ENCODE measurements at regions not wholly inside any gene's neighbourhood (a gene's known extent, or its start where the extent isn't known, plus 50 kb on each side); places are given as distances from the start of the nearest gene placed in this dataset.
"Not testable (repeated sequence)": the region's sequence is repeated elsewhere in the genome, so short reads cannot be mapped to it uniquely, and the experiment has no call there.

DNA sequence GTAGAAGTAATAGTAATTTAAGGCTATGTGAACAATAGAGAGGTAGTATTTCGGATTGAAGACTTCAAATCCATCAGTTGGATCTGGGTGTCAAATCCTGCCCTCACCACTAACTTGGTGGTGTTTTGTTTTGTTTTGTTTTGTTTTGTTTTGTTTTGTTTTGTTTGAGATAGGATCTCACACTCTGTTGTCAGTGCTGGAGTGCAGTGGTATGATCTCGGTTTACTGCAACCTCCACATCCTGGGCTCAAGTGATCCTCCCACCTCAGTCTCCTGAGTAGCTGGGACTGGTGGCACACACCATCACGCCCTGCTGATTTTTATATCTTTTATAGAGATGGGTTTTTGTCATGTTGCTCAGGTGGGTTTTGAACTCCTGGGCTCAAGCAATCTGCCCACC lies 129.4 kb upstream of the ZNF217 start:
- no peaks in the 10 kb centered on the region for H3K36me3 Mint-ChIP-seq
- ATAC-seq = no peak
- H3K27ac Mint-ChIP-seq = peak overlapping the region; percentile 71
- H3K4me1 Mint-ChIP-seq = peaks cover 22% of the 10 kb centered on the region
- H3K9me3 Mint-ChIP-seq = no peaks in the 10 kb centered on the region
- H3K27me3 Mint-ChIP-seq = no peaks in the 10 kb centered on the region
- H3K4me3 Mint-ChIP-seq = no peak overlapping the region

DNA sequence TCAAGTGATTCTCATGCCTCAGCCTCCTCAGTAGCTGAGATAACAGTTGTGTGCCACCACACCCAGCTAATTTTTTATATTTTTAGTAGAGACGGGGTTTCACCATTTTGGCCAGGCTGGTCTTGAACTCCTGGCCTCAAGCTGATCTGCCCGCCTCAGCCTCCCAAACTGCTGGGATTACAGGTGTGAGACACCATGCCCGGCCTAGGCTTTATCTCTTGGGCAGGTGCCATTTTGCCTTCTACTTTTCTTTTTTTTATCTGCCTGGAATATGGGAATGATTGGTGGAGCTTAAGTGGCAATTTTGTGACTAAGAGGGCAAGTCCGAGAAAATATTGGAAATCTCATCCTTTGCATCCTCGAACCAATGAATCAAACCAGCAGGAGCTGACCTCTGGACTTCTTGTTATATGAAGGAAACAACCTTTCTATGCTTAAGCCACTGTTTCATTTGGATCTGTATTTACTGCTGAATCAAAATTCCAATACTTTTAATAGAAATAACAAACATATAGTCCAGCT lies 128.9 kb upstream of the ZNF217 start:
- Mint-ChIP-seq H3K36me3 (no peaks in the 10 kb centered on the region), H3K4me1 (peaks cover 18% of the 10 kb centered on the region), H3K4me3 (no peak overlapping the region), H3K27ac (peak overlapping the region; percentile 71), H3K27me3 (no peaks in the 10 kb centered on the region), H3K9me3 (no peaks in the 10 kb centered on the region)
- no peak for ATAC-seq

DNA sequence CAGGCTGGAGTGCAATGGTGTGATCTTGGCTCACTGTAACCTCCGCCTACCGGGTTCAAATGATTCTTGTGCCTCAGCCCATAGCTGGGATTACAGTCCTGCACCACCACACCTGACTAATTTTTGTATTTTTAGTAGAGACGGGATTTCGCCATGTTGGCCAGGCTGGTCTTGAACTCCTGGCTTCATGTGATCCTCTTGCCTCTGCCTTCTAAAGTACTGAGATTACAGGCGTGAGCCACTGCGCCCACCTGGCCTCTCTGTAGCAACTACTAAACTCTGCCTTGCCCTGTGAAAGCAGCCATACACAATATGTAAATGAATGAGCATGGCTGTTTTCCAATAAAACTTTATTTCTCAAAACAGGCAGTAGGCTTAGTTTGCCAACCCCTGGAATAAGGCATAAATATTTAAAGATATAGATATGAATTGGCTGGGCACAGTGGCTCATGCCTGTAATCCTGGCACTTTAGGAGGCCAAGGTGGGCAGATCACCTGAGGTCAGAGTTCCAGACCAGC lies 127.9 kb upstream of the ZNF217 start:
- not testable (repeated sequence) for H3K36me3 Mint-ChIP-seq, H3K9me3 Mint-ChIP-seq, ATAC-seq, H3K4me3 Mint-ChIP-seq, H3K27me3 Mint-ChIP-seq
- peaks cover 20% of the 10 kb centered on the region for H3K4me1 Mint-ChIP-seq
- H3K27ac Mint-ChIP-seq = peak overlapping the region; percentile 90

DNA sequence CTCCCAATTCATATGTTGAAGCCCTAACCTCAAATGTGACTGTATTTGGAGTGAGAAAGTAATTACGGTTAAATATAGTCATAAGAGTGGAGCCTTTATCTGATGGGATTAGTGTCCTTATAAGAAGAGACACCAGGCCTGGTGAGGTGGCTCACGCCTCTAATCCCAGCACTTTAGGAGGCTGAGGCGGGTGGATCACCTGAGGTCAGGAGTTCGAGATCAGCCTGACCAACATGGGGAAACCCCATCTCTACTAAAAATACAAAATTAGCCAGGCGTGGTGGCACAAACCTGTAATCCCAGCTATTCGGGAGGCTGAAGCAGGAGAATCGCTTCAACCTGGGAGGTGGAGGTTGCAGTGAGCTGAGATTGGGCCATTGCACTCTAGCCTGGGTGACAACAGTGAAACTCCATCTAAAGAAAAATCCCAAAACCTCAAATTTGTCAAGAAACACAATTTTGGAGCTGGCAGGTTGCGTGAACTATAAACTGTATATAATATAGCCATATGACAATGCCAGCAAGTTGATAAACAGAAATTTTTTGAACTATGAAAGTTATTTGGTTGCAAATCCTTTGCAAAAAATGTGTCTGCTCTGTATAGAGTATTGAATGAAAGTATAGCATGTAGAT lies 125.6 kb upstream of the ZNF217 start:
- not testable (repeated sequence) for H3K27me3 Mint-ChIP-seq, H3K36me3 Mint-ChIP-seq, H3K4me3 Mint-ChIP-seq, H3K27ac Mint-ChIP-seq, ATAC-seq, H3K9me3 Mint-ChIP-seq
- peaks cover 36% of the 10 kb centered on the region for H3K4me1 Mint-ChIP-seq

DNA sequence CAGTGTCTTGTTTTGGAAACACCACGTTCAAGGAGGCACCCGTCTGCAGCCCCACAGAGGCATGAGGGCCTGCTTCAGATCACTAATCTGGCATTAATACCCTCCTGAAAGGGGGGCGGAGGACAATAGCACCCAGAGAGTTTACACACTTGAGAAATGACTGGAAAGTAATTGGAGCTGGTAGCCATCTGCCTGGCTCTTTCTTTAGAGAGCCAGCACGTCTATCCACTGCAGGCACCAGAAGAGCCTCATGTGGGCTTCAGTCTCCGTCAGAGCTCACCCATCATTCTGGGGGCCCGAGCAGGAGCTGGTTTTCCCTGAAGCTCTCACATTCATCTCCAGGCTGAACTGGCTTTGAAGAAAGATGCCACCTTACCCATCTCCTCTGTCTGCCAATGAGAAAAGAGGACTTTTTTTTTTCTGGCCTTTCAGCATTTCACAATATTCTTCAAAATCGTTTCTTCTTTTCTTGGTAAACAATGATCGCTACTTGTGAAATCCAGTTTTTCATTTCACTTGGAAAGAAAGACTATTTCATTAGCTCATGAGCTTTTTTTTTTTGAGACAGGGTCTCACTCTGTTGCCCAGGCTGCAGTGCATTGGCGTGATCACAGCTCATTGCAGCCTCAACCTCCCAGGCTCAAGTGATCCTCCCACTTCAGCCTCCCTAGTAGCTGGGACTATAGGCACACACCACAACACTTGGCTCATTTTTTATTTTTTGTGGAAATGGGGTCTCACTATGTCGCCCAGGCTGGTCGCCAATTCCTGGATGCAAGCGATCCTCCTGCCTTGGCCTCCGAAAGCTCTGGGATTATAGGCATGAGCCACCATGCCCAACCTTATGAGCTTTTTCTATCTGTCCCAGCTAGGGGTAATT lies 124.7 kb upstream of the ZNF217 start:
- Mint-ChIP-seq H3K4me1 (peaks cover 37% of the 10 kb centered on the region), H3K4me3 (no peak overlapping the region), H3K27ac (peak overlapping the region; percentile 48), H3K36me3 (no peaks in the 10 kb centered on the region), H3K27me3 (no peaks in the 10 kb centered on the region), H3K9me3 (peaks cover 3% of the 10 kb centered on the region)
- ATAC-seq = no peak

DNA sequence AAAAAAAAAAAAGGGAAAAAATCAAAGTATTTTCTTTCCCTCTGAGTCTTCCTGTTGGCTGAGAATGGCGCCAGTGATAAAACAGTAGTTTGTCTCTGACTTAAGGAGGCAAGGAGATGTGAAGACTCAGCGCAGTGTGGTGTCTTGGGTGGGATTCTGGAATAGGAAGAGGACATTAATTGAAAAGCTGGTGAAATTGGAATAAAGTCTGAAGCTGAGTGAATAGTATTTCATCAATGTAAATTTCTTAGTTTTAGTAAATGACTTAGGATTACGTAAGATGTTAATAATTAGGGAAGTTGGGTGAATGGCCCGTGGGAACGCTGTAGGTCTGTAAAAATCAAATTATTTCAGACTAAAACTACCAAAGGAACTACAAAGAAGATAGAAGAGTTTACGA lies 122.8 kb upstream of the ZNF217 start:
- ATAC-seq = no peak
- Mint-ChIP-seq H3K4me3 (no peak overlapping the region), H3K27me3 (no peaks in the 10 kb centered on the region), H3K4me1 (peaks cover 38% of the 10 kb centered on the region), H3K9me3 (peaks cover 3% of the 10 kb centered on the region), H3K36me3 (no peaks in the 10 kb centered on the region), H3K27ac (peak overlapping the region; percentile 22)

DNA sequence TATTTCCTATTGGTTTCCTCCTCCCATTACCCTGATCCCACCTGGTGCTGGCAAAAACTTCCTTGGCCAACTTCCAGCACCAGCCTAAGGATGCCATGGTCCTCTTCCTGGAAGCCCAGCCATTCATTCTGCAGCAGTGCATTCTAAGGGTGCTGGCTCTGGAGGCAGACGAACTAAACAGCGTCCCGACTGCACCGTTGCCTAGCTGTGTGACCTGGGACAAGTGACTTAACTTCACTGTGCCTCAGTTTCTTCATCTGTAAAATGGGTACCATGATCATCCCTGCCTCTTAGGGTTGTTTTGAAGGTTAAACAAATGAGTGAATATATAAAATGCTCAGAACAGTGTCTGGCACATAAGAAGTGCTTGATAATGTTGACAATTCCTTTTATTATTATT lies 120.9 kb upstream of the ZNF217 start:
- Mint-ChIP-seq H3K4me1 (peaks cover 34% of the 10 kb centered on the region), H3K9me3 (peaks cover 3% of the 10 kb centered on the region), H3K4me3 (no peak overlapping the region), H3K36me3 (no peaks in the 10 kb centered on the region), H3K27me3 (no peaks in the 10 kb centered on the region), H3K27ac (no peak overlapping the region)
- ATAC-seq = no peak

DNA sequence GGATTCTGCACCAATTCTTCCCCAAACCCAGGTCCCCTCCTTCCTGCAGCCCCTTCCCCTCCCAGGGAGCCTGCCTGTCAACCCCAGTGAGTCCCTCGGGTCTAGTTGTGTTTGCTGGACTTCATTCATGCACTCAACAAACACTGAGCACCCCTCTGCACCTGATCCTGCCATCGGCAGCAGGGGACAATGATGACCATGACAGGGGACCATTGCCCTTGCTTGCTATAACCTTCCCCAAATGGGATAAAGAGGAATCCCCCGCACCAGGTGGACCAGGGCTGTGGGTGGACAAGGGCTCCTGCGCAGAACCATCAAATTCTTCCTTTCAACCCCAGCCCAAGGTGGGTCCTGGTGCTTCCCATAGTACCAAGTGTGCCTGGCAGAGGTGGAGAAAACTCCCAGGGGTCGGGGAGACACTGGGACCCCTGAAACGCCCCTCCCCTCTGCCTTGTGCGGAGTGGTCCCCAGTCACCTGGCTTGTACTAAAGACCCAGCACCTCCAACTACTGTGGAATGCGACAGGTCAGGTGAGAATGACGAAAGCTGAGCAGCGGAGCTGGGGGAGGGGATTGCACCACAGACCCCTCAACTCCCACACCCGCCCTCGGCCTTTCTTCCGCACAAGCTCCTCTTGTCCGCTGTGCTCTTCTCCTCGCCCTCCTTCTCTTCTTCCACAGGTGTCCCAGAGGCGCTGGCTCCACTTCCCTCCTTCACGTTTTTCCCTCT lies 119.9 kb upstream of the ZNF217 start:
- no peak for ATAC-seq
- Mint-ChIP-seq H3K27me3 (no peaks in the 10 kb centered on the region), H3K27ac (peak overlapping the region; percentile 21), H3K4me1 (peaks cover 45% of the 10 kb centered on the region), H3K9me3 (peaks cover 3% of the 10 kb centered on the region), H3K36me3 (no peaks in the 10 kb centered on the region), H3K4me3 (no peak overlapping the region)

DNA sequence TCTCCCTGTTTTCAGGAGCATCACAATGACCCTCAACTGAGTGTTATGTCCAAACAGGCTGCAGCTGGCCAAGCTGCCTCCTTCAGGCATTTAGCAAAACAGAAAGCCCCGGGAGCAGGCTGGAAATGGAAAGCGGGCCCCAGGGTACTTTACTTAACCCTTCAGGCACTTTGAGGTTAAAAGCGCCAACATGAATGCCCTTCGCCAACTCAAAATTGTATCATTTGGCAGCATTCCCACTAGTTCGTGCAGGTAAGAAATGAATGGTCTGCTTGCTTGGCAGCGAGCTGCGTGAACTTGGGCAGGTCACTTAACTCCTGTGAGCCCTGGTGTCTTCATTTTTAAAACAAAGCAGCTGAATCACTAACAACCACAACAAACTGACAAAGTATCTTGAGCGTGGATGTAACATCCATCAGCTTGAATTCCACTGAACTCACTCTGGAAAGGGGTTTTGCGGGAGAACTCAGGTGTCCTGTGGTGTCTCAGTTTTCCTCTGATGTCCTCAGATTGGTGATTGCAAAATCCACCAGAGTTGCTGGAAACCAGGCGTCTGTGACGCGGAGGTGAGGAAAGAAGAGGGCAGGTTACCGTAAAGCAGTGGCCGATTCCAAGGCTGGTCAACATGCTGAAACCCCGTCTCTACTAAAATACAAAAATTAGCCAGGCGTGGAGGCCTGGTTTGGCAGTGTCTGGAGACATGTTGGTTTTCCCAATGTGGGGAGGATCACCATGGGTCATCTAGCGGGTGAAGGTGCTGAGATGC lies 118.8 kb upstream of the ZNF217 start:
- H3K9me3 Mint-ChIP-seq = peaks cover 3% of the 10 kb centered on the region
- no peak overlapping the region for H3K27ac Mint-ChIP-seq
- H3K4me1 Mint-ChIP-seq = peaks cover 56% of the 10 kb centered on the region
- H3K27me3 Mint-ChIP-seq = no peaks in the 10 kb centered on the region
- no peak for ATAC-seq
- H3K4me3 Mint-ChIP-seq = no peak overlapping the region
- H3K36me3 Mint-ChIP-seq = no peaks in the 10 kb centered on the region

DNA sequence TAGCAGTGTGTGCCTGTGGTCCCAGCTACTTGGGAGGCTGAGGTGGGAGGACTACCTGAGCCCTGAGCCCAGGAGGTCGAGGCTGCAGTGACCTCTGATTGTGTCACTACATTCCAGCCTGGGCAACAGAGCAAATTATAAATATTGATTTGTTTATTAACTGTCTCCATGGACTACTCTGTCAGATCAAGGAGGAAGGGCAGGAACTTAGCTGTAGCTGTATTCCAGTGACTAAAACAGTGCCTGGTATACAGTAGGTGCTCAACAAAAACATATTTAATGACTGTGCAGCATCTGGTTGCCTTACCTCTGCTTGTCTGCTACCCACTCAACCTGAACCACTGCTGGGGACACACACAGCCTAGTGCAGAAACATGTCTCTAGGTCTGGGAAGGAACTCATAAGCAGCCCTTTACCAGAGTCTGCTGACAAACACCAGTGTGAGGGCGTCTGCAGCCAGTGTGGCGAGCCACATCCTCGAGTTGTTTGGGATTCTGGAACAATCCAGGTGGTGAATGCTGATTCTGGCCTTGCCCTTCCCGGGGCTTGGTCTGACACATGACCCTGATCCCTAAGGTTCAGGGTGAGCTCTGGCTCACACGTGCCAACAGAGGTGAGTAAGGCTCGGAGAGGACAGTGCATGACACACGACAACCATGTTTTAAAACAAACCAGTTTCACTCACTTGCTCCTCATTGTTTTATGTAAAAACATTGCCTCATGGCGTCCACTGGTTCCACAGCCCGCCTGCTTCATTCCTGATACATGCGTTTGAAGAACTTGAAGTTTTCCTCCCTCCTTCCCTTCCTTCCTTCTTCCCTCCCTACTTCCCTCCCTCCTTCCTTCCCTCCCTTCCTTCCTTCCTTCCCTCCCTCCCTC lies 117.9 kb upstream of the ZNF217 start:
- no peaks in the 10 kb centered on the region for H3K36me3 Mint-ChIP-seq
- H3K4me1 Mint-ChIP-seq = peaks cover 63% of the 10 kb centered on the region
- H3K27ac Mint-ChIP-seq = peak overlapping the region; percentile 48
- peaks cover 3% of the 10 kb centered on the region for H3K9me3 Mint-ChIP-seq
- no peaks in the 10 kb centered on the region for H3K27me3 Mint-ChIP-seq
- H3K4me3 Mint-ChIP-seq = no peak overlapping the region
- no peak for ATAC-seq

DNA sequence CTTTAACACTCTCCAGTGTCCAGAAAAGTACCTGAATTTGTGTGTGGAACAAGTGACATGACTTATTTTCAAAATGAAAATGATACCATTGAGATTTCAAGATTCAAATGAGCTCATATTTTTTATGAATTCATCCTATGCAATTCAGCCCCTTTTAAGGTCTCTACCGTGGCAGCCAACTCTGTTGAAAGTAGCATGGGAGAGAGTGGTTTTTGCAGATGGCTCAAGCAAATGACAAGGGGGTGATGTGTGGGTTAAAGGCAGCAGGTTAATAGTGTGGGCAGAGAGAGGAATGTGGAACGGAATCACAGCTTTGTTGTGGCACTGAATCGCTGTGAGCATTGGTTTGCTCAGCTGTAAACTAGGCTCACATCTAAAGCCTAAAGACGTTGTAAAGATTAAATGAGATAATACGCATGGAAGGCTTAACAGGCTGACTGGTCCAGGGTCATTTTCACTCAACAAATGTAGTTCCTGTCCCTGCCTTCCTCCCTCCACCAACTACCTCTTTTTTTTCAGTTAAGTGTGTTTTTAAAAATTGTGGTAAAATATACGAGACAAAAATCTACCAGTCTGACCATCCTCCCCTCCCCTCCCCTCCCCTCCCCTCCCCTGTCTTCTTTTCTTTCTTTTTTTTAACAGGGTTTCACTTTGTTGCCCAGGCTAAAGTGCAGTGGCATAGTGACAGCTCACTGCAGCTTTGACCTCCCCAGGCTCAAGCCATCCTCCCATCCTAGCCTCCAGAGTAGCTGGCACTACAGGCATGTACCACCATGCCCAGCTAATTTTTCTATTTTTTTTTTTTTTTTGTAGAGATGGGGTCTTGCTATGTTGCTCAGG lies 114.7 kb upstream of the ZNF217 start:
- H3K36me3 Mint-ChIP-seq = no peaks in the 10 kb centered on the region
- no peaks in the 10 kb centered on the region for H3K27me3 Mint-ChIP-seq
- peak overlapping the region; percentile 95 for H3K27ac Mint-ChIP-seq
- no peaks in the 10 kb centered on the region for H3K9me3 Mint-ChIP-seq
- H3K4me1 Mint-ChIP-seq = peaks cover 45% of the 10 kb centered on the region
- peak; percentile 82 for ATAC-seq
- H3K4me3 Mint-ChIP-seq = peak overlapping the region; percentile 68

DNA sequence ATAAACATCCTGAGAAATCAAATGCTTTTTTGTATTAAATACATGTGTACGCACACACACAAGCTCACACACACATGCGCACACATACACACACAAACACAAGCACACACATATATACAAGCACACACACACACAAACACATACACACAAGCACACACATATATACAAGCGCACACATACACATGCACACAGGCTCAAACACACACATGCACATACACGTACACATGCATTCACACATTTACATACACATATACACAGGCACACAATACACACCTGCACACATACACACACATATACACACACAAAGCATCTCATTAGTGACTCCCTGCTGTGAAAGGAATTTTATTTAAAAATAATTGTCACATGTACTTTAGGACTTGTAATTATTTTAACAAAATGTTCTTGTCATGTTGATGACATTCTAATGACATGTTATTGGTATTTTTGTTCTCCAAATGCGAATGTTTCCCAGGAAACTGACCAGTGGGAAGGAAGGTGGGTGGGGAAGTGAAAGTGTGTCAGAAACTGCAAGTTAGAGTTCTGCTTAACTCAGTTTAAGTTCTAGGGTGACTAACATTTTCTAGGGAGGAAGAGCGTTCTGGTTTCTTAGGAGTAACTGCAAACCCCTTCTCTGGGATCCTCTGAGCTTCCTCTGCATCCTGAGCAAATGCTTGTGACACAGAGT lies 113.9 kb upstream of the ZNF217 start:
- H3K9me3 Mint-ChIP-seq = no peaks in the 10 kb centered on the region
- peak overlapping the region; percentile 95 for H3K27ac Mint-ChIP-seq
- peak; percentile 65 for ATAC-seq
- peak overlapping the region; percentile 68 for H3K4me3 Mint-ChIP-seq
- H3K36me3 Mint-ChIP-seq = no peaks in the 10 kb centered on the region
- H3K27me3 Mint-ChIP-seq = no peaks in the 10 kb centered on the region
- peaks cover 45% of the 10 kb centered on the region for H3K4me1 Mint-ChIP-seq
